CD14-positive monocyte (primary cell): ENCODE measurements at regions not wholly inside any gene's neighbourhood (a gene's known extent, or its start where the extent isn't known, plus 50 kb on each side); places are given as distances from the start of the nearest gene placed in this dataset.
"Not testable (repeated sequence)": the region's sequence is repeated elsewhere in the genome, so short reads cannot be mapped to it uniquely, and the experiment has no call there.

Experiments
- DNase-seq, 3 donors: peaks; one replicate each; pipeline ENCODE4 v3.0.0-alpha.2; 2011 to 2022
- H2AFZ ChIP-seq: 2 replicates; pipeline ENCODE4 v1.6.0; 2012; ENCODE audit warnings: mild to moderate bottlenecking, low read depth, low read length, inconsistent platforms; ENCODE audit not compliant: insufficient read depth, poor library complexity, severe bottlenecking
- H3K27ac ChIP-seq, 2 donors: 1 replicate in 1 of 2; 2 replicates in 1 of 2; pipeline ENCODE4 v1.5.1; 2012 to 2013; ENCODE audit warnings: low read length in 2 of 2, control low read depth in 1 of 2, inconsistent platforms in 1 of 2, low read depth in 1 of 2, mild to moderate bottlenecking in 1 of 2
- H3K27me3 ChIP-seq, 2 donors: one replicate each; pipeline versions ENCODE4 v1.6.0 to v1.6.1; 2011 to 2013; ENCODE audit warnings: low read length in 2 of 2; ENCODE audit not compliant: control insufficient read depth in 2 of 2, insufficient read depth in 2 of 2
- H3K36me3 ChIP-seq, 2 donors: replicated peaks in 1 of 2; 1 replicate in 1 of 2; 2 replicates in 1 of 2; pipeline versions ENCODE4 v1.5.1 to v1.6.1; 2012 to 2013; ENCODE audit warnings: low read length in 2 of 2, control low read depth in 1 of 2, inconsistent platforms in 1 of 2, mild to moderate bottlenecking in 1 of 2; ENCODE audit not compliant: insufficient read depth in 2 of 2, control insufficient read depth in 1 of 2
- H3K4me1 ChIP-seq, 2 donors: 1 replicate in 1 of 2; 2 replicates in 1 of 2; pipeline versions ENCODE4 v1.5.1 to v1.6.1; 2012 to 2013; ENCODE audit warnings: low read length in 2 of 2, control low read depth in 1 of 2, inconsistent platforms in 1 of 2, mild to moderate bottlenecking in 1 of 2, moderate library complexity in 1 of 2; ENCODE audit not compliant: insufficient read depth in 2 of 2, control insufficient read depth in 1 of 2
- H3K4me2 ChIP-seq: replicated peaks from 2 replicates; pipeline ENCODE3; 2012; ENCODE audit warnings: low read length, moderate library complexity, mild to moderate bottlenecking; ENCODE audit not compliant: poor library complexity, severe bottlenecking; ENCODE audit errors: extremely low read depth
- H3K4me3 ChIP-seq, 3 experiments: fragments of 200-600 bp in 1 of 3; sonication (generic) in 1 of 3; replicated peaks in 1 of 3; 1 replicate in 2 of 3; 2 replicates in 1 of 3; pipeline ENCODE4 v1.5.1; 2011 to 2013; ENCODE audit warnings: low read length in 3 of 3, mild to moderate bottlenecking in 3 of 3, control low read depth in 2 of 3, low read depth in 2 of 3, inconsistent platforms in 1 of 3, moderate library complexity in 1 of 3
- H3K79me2 ChIP-seq: 2 replicates; pipeline ENCODE4 v1.6.0; 2012; ENCODE audit warnings: mild to moderate bottlenecking, control low read depth, inconsistent platforms, low read length, moderate library complexity; ENCODE audit not compliant: insufficient read depth
- H3K9ac ChIP-seq: 2 replicates; pipeline ENCODE4 v1.6.0; 2017; ENCODE audit warnings: low read length, mild to moderate bottlenecking; ENCODE audit not compliant: insufficient read depth, poor library complexity, severe bottlenecking
- H3K9me3 ChIP-seq, 2 donors: replicated peaks in 1 of 2; 1 replicate in 1 of 2; 2 replicates in 1 of 2; pipeline versions ENCODE4 v1.5.1 to v1.6.1; 2012 to 2013; ENCODE audit warnings: low read length in 2 of 2, control low read depth in 1 of 2; ENCODE audit not compliant: control insufficient read depth in 1 of 2, insufficient read depth in 1 of 2
- H4K20me1 ChIP-seq: 2 replicates; pipeline ENCODE4 v1.6.0; 2012; ENCODE audit warnings: mild to moderate bottlenecking, low read length, control low read depth, moderate library complexity; ENCODE audit not compliant: insufficient read depth
- H3K27ac Mint-ChIP-seq, 7 donors: one replicate each; pipeline ENCODE4 v1.8.0; 2020; ENCODE audit warnings: mild to moderate bottlenecking in 7 of 7, mixed read lengths in 7 of 7, moderate library complexity in 6 of 7, inconsistent platforms in 2 of 7
- H3K27me3 Mint-ChIP-seq, 3 donors: one replicate each; pipeline ENCODE4 v1.8.0; 2021 to 2022; ENCODE audit warnings: low read depth in 3 of 3, mild to moderate bottlenecking in 3 of 3, mixed read lengths in 3 of 3, moderate library complexity in 3 of 3, inconsistent platforms in 1 of 3
- H3K36me3 Mint-ChIP-seq, 2 donors: one replicate each; pipeline ENCODE4 v1.8.0; 2020; ENCODE audit warnings: mixed read lengths in 2 of 2, inconsistent platforms in 1 of 2, mild to moderate bottlenecking in 1 of 2
- H3K4me1 Mint-ChIP-seq: one replicate; pipeline ENCODE4 v1.8.0; 2020; ENCODE audit warnings: mild to moderate bottlenecking, mixed read lengths
- H3K4me3 Mint-ChIP-seq, 2 donors: one replicate each; pipeline ENCODE4 v1.8.0; 2020; ENCODE audit warnings: mild to moderate bottlenecking in 2 of 2, mixed read lengths in 2 of 2, moderate library complexity in 1 of 2
- H3K9me3 Mint-ChIP-seq, 7 donors: one replicate each; pipeline ENCODE4 v1.8.0; 2020 to 2022; ENCODE audit warnings: mixed read lengths in 7 of 7, mild to moderate bottlenecking in 6 of 7, moderate library complexity in 6 of 7, inconsistent platforms in 2 of 7
- CTCF ChIP-seq: fragments of 200-600 bp; IDR thresholded peaks from one replicate; pipeline ENCODE4 v1.8.0; 2022; ENCODE audit warnings: antibody characterized with exemption, mild to moderate bottlenecking
- WGBS: methylation state at CpG from one replicate; pipeline ENCODE4 v1.1.5; 2013; ENCODE audit warnings: missing lambda C conversion rate; ENCODE audit not compliant: insufficient coverage; 5-methylcytosine and 5-hydroxymethylcytosine counted together
- intact Hi-C, 2 donors: fragments of 100-400 bp; cut with micrococcal nuclease; formaldehyde crosslinking; loops; one replicate each; pipeline versions ENCODE4 v1.15.0 to v1.15.1; 2023

- Mint-ChIP-seq H3K9me3 (peaks cover 0 to 15% (median 4%) of the 10 kb centered on the region in 7 donors), H3K4me1 (no peaks in the 10 kb centered on the region), H3K36me3 (no peaks in the 10 kb centered on the region), H3K27me3 (peaks cover 0 to 2% (median 1%) of the 10 kb centered on the region in 3 donors), H3K27ac (no peak overlapping the region), H3K4me3 (no peak overlapping the region)
- intact Hi-C loops = no loop called here
- no peak for DNase-seq
- no peak for TF ChIP-seq CTCF
- Histone ChIP-seq H3K27me3 (no peaks in the 10 kb centered on the region), H3K36me3 (no peaks in the 10 kb centered on the region), H3K4me1 (no peaks in the 10 kb centered on the region), H3K27ac (no peak overlapping the region), H3K9me3 (peaks cover 0 to 3% of the 10 kb centered on the region in 2 donors), H2AFZ (no peak overlapping the region), H3K4me3 (no peak overlapping the region), H3K9ac (no peak overlapping the region), H3K4me2 (no peak overlapping the region), H4K20me1 (no peaks in the 10 kb centered on the region), H3K79me2 (no peaks in the 10 kb centered on the region)
- 86% methylated on average over 1 of the region's 2 CpGs for WGBS
These were observed 99.5 kb upstream of the MMADHC start for GRCh38 chr2:149687052-149687427.

GRCh38 chr2:149686136-149687051, 98.8 kb upstream of the MMADHC start:
- Histone ChIP-seq H3K27ac (no peak overlapping the region), H3K9ac (no peak overlapping the region), H3K9me3 (peaks cover 0 to 3% of the 10 kb centered on the region in 2 donors), H3K79me2 (no peaks in the 10 kb centered on the region), H3K4me1 (no peaks in the 10 kb centered on the region), H3K27me3 (no peaks in the 10 kb centered on the region), H2AFZ (no peak overlapping the region), H3K4me2 (no peak overlapping the region), H4K20me1 (no peaks in the 10 kb centered on the region), H3K4me3 (no peak overlapping the region), H3K36me3 (no peaks in the 10 kb centered on the region)
- WGBS = no CpG with 5 or more reads among the region's 6 CpGs
- peaks cover 0 to 3% (median 2%) of the 10 kb centered on the region in 3 donors for H3K27me3 Mint-ChIP-seq
- H3K4me3 Mint-ChIP-seq = no peak overlapping the region
- DNase-seq = no peak
- TF ChIP-seq CTCF = no peak
- peaks cover 0 to 15% (median 4%) of the 10 kb centered on the region in 7 donors for H3K9me3 Mint-ChIP-seq
- no peak overlapping the region for H3K27ac Mint-ChIP-seq
- H3K4me1 Mint-ChIP-seq = no peaks in the 10 kb centered on the region
- intact Hi-C loops = no loop called here
- no peaks in the 10 kb centered on the region for H3K36me3 Mint-ChIP-seq

GRCh38 chr2:149685401-149685800, 97.8 kb upstream of the MMADHC start:
- H3K9me3 ChIP-seq, H3K27ac ChIP-seq, H3K36me3 ChIP-seq, H3K4me1 ChIP-seq, H2AFZ ChIP-seq, H3K9ac ChIP-seq, H3K79me2 ChIP-seq, H3K4me2 ChIP-seq, H3K27me3 Mint-ChIP-seq, H3K36me3 Mint-ChIP-seq, H3K4me1 Mint-ChIP-seq, H3K27me3 ChIP-seq, H4K20me1 ChIP-seq, H3K27ac Mint-ChIP-seq, H3K4me3 Mint-ChIP-seq, DNase-seq, H3K4me3 ChIP-seq, intact Hi-C loops: not testable (repeated sequence)
- peaks cover 0 to 15% (median 4%) of the 10 kb centered on the region in 7 donors for H3K9me3 Mint-ChIP-seq
- WGBS = no CpG with 5 or more reads among the region's 4 CpGs
